ENCODE measurements at regions not wholly inside any gene's neighbourhood (a gene's known extent, or its start where the extent isn't known, plus 50 kb on each side); places are given as distances from the start of the nearest gene placed in this dataset.
"Not testable (repeated sequence)": the region's sequence is repeated elsewhere in the genome, so short reads cannot be mapped to it uniquely, and the experiment has no call there.

GRCh38 chr3:187817766-187818165, 72.5 kb upstream of the BCL6 start:
- TF ChIP-seq CEBPB (IDR thresholded peaks at IDR 0.05; ENCODE audit: low read depth); MAX (IDR thresholded peaks at IDR 0.05); POLR2A (IDR thresholded peaks at IDR 0.05; ENCODE audit: borderline replicate concordance, extremely low read depth, insufficient read depth, insufficient read length): not testable (repeated sequence)

All from HCT116 (cell line).